PC-3 (cell line): ENCODE measurements at regions not wholly inside any gene's neighbourhood (a gene's known extent, or its start where the extent isn't known, plus 50 kb on each side); places are given as distances from the start of the nearest gene placed in this dataset.

ENCODE experiments used
- EZH2 ChIP-seq: fragments of 300-600 bp; sonication (generic); IDR thresholded peaks from one replicate; pipeline ENCODE4 v1.6.1; 2017; ENCODE audit warnings: antibody characterized with exemption, mild to moderate bottlenecking, low read length; ENCODE audit not compliant: unreplicated experiment
- EZH2phosphoT487 ChIP-seq: fragments of 300-600 bp; sonication (generic); IDR thresholded peaks from 2 replicates; pipeline ENCODE4 v1.6.1; 2018; ENCODE audit warnings: mild to moderate bottlenecking, antibody characterized with exemption, low read length, borderline replicate concordance
- TF ChIP-seq, protein P1 (sequence below): fragments of 300-600 bp; sonication (generic); conservative IDR thresholded peaks from 2 replicates; pipeline ENCODE4 v1.5.1; 2017; ENCODE audit warnings: antibody characterized with exemption, low read depth, mild to moderate bottlenecking, low read length

DNA sequence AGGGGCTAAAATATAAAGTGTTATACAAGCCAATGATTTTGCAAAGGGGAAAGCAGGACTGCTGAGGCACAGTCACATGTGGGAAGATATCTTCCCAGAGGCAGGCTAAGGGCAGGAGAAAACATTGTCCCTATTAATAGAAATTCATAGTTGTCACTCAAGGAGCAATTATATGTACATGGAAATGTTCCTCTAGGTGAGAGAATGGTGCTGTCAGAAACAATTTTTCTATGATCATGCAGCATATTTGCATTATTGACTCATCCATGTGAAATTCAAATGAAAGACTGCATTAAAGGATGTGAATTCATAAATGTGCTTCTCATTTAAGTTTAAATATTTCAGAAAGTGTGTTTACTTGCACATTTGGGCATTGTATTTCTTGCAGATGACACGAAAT, 775.9 kb upstream of the CDH9 start:
- TF ChIP-seq, protein P1, sequence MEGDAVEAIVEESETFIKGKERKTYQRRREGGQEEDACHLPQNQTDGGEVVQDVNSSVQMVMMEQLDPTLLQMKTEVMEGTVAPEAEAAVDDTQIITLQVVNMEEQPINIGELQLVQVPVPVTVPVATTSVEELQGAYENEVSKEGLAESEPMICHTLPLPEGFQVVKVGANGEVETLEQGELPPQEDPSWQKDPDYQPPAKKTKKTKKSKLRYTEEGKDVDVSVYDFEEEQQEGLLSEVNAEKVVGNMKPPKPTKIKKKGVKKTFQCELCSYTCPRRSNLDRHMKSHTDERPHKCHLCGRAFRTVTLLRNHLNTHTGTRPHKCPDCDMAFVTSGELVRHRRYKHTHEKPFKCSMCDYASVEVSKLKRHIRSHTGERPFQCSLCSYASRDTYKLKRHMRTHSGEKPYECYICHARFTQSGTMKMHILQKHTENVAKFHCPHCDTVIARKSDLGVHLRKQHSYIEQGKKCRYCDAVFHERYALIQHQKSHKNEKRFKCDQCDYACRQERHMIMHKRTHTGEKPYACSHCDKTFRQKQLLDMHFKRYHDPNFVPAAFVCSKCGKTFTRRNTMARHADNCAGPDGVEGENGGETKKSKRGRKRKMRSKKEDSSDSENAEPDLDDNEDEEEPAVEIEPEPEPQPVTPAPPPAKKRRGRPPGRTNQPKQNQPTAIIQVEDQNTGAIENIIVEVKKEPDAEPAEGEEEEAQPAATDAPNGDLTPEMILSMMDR: no peak
- TF ChIP-seq EZH2phosphoT487: no peak
- no peak for TF ChIP-seq EZH2
